PC-9 (cell line): ENCODE measurements at regions not wholly inside any gene's neighbourhood (a gene's known extent, or its start where the extent isn't known, plus 50 kb on each side); places are given as distances from the start of the nearest gene placed in this dataset.

Source experiments
- CTCF ChIP-seq: fragments of 200-600 bp; sonication (generic); conservative IDR thresholded peaks from 2 replicates; pipeline ENCODE4 v1.6.1; 2017; ENCODE audit warnings: mixed run types, antibody characterized with exemption, mild to moderate bottlenecking, moderate library complexity
- EZH2 ChIP-seq: fragments of 200-600 bp; sonication (generic); IDR thresholded peaks from 2 replicates; pipeline ENCODE4 v1.8.0; 2017; ENCODE audit warnings: antibody characterized with exemption, low read depth

- no peak for TF ChIP-seq CTCF
- no peak for TF ChIP-seq EZH2
These were observed 182.6 kb upstream of the KCNK2 start for GRCh38 chr1:214899908-214900460.
